ENCODE measurements at regions not wholly inside any gene's neighbourhood (a gene's known extent, or its start where the extent isn't known, plus 50 kb on each side); places are given as distances from the start of the nearest gene placed in this dataset.
A peak's percentile ranks its signal among the peaks of the same experiment; 100 is the strongest.

DNA sequence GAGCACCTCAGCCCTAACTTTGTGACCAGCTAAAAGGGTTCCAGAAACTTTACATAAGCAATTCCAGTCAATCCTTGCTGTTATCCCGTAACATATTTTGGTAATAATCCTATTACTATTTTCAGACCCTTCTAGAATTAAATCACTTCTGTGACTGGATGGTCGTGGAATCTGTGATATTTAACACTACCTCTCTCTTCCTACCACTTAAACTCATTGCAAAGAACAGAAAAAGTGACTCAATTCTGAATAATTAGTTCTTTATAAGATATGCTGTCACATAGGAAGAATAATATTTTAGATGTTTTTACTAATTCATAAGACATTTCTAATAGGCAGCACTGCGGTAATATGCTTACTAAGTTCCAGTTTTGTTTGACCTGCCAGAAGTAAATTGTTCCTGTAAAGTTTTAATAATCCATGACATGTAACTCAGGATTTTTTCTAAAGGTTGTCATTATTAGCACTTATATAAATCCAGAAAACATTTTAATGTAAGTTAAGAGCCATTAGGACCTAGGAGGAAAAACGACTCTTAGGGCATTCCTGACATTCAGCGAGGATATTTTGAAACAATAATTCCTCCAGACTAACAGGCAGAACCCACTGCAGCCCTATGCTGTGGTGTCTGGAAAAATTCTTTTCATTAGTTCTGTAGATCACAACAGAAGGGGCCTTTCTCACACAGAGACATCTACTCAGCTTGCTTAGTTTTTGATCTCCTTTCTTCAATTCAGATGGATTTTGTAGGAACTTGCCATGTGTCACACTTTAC lies 113.3 kb upstream of the MBNL1 start:
- DNase-seq: no peak

DNA sequence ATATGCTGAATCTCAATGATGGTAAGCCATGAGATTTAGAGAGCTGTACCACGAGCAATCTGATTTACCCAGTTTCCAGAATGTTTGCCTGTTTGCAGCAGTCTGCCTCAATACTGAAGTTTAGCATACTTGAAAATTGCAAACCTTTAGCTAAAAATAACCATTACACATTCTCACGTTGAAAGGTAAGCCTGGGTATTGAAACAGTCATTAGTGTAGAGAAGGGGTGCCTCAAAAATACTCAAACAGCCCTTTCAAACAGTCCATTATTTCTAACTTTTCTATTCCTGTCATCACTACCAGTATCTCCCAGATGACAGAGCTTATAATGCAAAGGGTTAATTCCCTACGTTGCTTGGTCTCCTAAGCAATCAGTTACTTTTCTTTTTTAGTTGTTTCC lies 111.8 kb upstream of the MBNL1 start:
- DNase-seq: no peak

GRCh38 chr3:152157337-152157736 lies 111.4 kb upstream of the MBNL1 start:
- DNase-seq: no peak

DNA sequence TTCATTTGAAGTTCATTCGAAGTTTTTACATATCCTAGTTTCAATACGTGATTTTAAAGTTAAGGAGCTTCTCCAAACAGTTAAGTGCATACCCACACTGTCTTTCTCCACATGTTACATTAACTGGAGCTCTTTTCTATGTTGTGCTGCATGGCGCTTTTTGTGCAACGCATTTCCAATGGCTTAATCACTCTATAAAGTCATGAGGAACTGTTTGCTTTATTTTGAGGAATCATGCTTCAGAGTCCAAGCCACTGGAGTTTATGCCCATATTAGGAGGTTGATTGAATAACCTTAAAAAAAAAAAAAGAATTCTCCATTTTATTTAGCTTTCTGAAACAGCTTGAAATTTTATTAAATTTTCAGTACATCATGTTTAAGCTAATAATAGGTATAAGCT lies 109.4 kb upstream of the MBNL1 start:
- no peak for DNase-seq

DNA sequence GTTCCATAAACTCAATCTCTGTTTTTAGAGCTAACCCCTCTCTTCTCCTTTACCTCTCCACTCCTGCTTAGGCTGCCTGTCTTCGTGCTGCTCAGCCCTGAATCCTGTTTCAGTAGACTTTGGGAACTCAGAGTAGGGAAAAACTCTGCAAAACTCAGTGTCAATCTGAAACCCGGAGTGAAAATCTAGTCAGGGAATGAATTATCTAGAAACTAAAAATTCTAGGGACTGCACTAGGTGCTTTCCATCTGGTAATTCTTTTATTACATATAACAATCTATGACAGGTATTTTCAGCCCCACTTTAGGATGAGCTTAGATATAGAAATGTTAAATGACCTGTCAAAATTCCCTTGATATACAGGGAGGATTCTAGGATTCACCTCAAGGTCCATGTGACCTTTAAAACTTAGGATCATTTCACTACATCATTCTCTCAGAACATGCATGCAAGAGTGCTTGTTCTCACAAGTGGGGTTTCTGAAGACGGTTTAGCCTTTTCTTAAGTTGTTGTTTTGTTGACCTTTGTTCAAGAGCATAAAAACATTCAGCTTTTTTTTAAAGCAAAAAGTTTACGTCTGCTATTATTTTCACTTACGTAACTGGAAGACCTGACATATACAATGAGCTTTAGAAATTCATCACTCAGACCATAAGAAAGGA lies 108.2 kb upstream of the MBNL1 start:
- no peak for DNase-seq

DNA sequence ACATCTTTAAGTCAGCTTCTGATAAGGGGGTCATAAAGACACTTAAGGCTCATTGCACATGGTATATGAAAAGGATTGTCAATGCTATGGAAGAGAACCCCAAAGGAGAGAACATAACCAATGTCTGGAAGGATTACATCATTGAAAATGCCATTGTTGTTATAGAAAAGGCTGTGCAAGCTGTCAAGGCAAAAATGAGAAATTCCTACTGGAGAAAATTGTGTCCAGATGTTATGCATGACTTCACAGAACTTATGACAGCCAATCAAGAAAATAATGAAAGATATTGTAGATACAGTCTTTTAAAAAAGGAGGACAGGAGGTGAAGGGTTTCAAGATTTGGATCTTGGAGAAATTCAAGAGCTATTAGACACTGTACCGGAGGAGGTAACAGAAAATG lies 96.3 kb upstream of the MBNL1 start:
- no peak for DNase-seq

DNA sequence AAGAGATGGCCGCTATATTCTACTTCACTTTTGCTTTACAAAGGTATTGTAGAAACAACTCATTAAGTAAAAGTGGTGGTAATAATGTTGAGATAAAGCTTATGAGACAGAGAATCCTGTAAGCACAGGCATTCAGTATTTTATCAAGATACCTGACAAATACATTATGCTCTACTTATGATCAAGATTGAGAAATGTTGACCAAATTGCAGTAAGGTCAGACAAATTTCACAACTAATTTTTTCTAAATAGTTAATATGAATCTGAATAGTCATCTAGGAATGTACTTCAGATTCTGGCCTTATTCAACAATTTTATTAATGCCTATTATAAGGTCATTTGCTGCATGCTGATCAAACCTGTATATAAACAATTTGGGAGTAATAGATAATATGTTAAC lies 95.1 kb upstream of the MBNL1 start:
- no peak for DNase-seq

- no peak for DNase-seq
Measured at GRCh38 chr3:152174876-152175527, 93.7 kb upstream of the MBNL1 start.

DNA sequence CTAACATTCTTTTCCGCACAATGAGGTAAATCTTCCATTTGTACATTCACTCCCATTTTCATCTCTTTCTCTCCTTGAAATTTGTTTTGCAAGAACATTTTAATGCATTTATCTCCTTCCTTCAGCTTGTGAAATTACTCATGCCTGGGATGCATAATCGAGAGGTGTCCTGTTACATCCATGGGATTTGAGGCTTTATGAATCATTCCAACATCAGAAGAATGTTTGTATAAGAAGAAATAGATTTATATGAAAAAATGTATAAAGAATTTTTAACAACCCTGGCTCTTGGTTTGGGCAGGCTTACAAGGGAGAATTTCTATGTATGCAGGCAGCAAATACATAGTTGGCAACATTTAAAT lies 93.2 kb upstream of the MBNL1 start:
- DNase-seq: no peak

DNA sequence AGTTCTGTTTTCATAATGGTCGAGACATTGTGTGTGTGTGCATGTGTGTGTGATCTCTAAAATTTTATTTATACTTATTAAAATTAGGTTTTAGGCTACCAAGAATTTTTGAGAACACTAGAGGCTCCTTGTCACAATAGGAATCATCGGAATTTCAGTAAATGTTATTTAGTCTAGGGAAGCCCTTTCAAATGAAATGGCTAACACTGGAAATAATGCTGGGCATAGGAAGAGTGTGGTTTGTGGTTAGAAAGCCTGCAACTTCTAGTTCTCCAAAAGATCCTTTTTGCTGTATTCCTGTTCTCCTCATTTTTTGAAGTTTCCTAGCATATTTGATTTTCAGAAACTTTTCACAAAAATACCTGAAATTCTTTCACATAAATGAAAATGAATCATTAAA lies 92.5 kb upstream of the MBNL1 start:
- no peak for DNase-seq

DNA sequence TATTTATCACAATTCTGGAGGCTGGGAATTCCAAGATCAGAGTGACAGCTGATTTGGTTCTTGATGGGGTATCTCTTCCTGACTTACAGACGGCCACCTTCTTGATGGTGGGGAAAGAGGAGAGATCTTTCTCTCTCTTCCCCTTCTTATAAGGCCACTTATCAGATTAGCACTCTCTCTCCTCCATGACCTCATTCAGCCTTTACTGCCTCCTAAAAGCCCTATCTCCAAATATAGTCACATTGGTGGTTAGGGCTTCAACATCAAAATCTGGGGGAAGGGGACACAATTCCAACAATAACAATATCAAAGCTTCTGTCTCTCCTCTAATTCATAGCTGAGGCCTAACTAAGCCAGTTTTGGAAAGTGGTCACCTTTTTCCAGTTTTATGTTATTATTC lies 91.7 kb upstream of the MBNL1 start:
- DNase-seq: no peak

GRCh38 chr3:152177757-152178156 lies 91.0 kb upstream of the MBNL1 start:
- DNase-seq: no peak

DNA sequence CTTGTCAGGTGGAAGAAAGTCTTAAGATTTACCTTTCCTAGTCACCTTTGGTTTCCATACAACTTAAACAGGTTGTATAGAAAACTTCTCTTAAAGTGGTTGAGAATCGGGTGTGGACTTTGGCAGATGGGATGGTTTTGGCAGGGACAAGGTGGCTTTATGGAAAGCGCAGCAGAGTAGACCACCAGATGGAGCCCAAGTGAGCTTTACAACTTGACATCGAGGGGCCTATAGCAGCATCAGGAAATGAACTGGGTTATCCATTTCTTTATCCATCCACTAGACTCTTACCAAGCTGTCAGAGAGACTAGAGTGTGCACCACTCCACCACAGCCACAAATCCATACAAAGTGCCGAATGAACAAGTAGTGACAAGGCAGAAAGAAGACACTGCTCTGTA lies 85.3 kb upstream of the MBNL1 start:
- DNase-seq: peak; percentile 63 to 74

DNA sequence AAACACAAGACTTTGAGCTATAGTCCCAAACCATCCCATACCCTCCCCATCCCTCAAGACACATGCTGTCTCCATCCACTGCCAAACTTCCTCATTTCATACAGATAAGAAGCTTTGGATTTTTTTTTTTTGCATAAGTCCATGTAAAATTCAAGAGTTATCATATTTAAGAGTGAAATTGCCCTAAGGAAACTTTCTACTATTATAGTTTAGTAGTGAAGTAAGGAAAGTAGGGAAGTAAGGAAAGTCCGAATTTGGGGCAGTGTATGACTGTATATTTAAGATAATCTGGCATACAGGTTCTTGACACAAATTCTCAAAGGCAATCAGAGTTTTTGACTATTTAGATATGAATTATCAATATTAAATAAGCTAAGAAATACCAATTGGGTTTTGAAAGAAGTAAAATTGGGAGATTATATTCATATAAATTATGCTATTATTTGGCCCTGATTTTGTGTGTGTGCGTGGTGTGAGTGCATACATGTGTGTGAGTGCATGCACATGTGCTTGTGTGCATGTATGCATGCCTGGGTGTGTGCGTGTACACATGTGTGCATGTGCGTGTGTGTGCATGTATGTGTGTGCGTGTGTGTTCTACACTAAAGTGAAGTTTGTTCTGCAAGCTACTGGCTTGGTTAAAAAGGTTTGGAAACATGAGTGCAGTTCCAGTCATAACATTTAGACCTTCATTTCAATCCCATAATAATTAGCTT lies 83.6 kb upstream of the MBNL1 start:
- no peak for DNase-seq

DNA sequence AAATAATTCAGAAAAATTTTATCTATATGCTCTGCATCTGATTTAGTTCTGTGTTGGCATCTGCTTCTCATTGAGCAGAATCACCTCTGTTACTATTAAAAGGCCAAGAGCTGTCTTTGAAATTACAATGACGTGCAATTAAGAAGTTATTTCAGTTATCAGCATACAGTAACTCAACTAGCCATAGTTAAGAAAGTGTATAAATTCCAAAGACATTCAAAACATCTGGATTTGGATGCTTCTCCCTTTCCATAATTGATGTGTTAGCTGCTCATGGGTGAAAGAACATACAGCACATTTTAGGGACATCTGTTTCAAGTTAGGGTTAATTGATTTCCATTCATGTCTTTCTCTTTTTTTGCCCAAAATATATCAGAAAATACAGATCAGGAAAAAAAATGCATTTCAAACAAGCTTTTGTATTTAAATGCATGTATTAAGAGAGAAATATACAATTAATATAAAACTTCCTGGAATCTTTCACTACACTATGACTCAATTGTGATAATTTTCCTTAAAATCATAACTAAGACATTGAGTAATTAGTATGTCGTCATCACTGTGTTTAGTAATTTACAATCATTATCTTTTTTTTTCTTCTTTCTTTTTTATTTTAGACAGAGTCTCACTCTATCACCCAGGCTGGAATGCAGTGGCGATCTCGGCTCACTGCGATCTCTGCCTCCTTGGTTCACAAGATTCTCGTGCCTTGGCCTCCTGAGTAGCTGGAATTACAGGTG lies 82.7 kb upstream of the MBNL1 start:
- no peak for DNase-seq

- DNase-seq: no peak
Measured at GRCh38 chr3:152190636-152191183, 78.0 kb upstream of the MBNL1 start.

- peak in 1 of 2 donors; percentile 54 for DNase-seq
Measured at GRCh38 chr3:152192050-152192449, 76.7 kb upstream of the MBNL1 start.

- DNase-seq: no peak
Measured at GRCh38 chr3:152192936-152193672, 75.6 kb upstream of the MBNL1 start.

DNA sequence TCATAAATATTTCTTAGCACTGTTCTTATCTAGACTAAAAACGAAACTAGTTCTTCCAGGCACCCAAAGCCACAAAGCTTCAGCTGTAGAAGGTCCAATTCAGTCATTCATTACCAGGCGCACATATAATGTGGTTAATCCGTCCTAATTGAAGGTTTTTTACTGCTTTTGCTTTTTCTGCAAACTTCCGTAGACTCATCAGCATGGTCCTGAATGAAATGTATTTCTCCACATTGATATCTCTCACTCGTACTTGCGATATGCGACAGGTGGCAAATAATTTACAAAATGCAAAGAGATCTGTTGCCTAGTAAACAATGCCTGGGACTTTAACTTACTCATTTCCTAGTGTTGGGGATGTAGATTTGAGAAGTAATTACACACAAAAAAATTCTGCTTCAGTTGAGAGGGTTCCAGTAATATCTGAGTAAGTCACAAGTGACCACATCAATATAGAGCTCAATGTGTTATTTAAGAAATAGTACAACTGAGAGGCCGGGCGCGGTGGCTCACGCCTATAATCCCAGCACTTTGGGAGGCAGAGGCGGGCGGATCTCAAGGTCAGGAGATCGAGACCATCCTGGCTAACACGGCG lies 75.0 kb upstream of the MBNL1 start:
- peak; percentile 48 to 86 for DNase-seq

DNA sequence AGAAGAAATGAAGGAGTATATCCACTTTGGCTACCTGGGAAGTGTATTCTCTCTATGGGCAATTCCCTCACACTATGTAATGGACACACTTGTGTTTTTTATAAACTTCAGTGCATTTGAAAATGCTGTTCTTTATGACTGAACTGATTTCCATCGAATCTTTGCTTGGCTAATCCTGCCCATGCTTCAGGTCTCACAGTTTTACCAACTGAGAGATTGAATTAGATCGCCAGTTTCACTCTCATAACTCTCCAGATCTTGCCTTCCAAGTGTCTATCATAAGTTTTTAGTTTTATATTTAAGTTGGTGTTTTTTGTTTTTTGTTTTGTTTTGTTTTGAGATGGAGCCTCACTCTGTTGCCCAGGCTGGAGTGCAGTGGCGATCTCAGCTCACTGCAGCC lies 73.5 kb upstream of the MBNL1 start:
- no peak for DNase-seq

GRCh38 chr3:152196782-152197181 lies 71.9 kb upstream of the MBNL1 start:
- peak in 1 of 2 donors; percentile 51 for DNase-seq

Data from CD4-positive, alpha-beta T cell treated with Interferon alpha-2 for 1 hour (primary cell).